GM23338 (cell line): ENCODE measurements at regions not wholly inside any gene's neighbourhood (a gene's known extent, or its start where the extent isn't known, plus 50 kb on each side); places are given as distances from the start of the nearest gene placed in this dataset.
"Not testable (repeated sequence)": the region's sequence is repeated elsewhere in the genome, so short reads cannot be mapped to it uniquely, and the experiment has no call there.

Source experiments
- ATAC-seq: fragments of 200-7000 bp; cut with Tn5 transposase; 3 replicates; pipeline ENCODE4 v1.9.1; 2020
- DNase-seq: peaks from one replicate; pipeline ENCODE4 v3.0.0-alpha.2; 2015; ENCODE audit warnings: low spot score
- H2AFZ ChIP-seq: fragments of 200-600 bp; sonication (generic); 2 replicates; pipeline ENCODE4 v1.8.0; 2016; ENCODE audit warnings: antibody characterized with exemption, mild to moderate bottlenecking, moderate library complexity
- H3F3A ChIP-seq: fragments of 200-600 bp; sonication (generic); replicated peaks from 2 replicates; pipeline ENCODE4 v1.8.0; 2017; ENCODE audit warnings: antibody characterized with exemption, mixed run types, low read depth
- H3K27ac ChIP-seq: fragments of 200-600 bp; sonication (generic); 2 replicates; pipeline ENCODE4 v1.6.1; 2016; ENCODE audit warnings: low read depth
- H3K27me3 ChIP-seq: fragments of 200-600 bp; sonication (generic); 2 replicates; pipeline ENCODE4 v1.8.0; 2016; ENCODE audit warnings: mild to moderate bottlenecking, mixed run types, moderate library complexity; ENCODE audit not compliant: insufficient read depth
- H3K36me3 ChIP-seq: fragments of 200-600 bp; sonication (generic); 2 replicates; pipeline ENCODE4 v1.8.0; 2016; ENCODE audit warnings: mild to moderate bottlenecking; ENCODE audit not compliant: insufficient read depth
- H3K4me1 ChIP-seq: fragments of 200-600 bp; sonication (generic); 2 replicates; pipeline ENCODE4 v1.8.0; 2016; ENCODE audit warnings: mild to moderate bottlenecking, moderate library complexity; ENCODE audit not compliant: insufficient read depth
- H3K4me2 ChIP-seq: fragments of 200-600 bp; sonication (generic); 2 replicates; pipeline ENCODE4 v1.7.1; 2017; ENCODE audit warnings: mixed run types
- H3K4me3 ChIP-seq: fragments of 200-600 bp; sonication (generic); 2 replicates; pipeline ENCODE4 v1.6.1; 2016; ENCODE audit warnings: mixed run types
- H3K79me2 ChIP-seq: fragments of 200-600 bp; sonication (generic); replicated peaks from 2 replicates; pipeline ENCODE4 v1.8.0; 2017; ENCODE audit warnings: mild to moderate bottlenecking; ENCODE audit not compliant: insufficient read depth
- H3K9me2 ChIP-seq: fragments of 200-600 bp; sonication (generic); 2 replicates; pipeline ENCODE4 v1.8.0; 2017; ENCODE audit not compliant: insufficient read depth
- H4K20me1 ChIP-seq: fragments of 200-600 bp; sonication (generic); replicated peaks from 2 replicates; pipeline ENCODE4 v1.8.0; 2017; ENCODE audit warnings: mild to moderate bottlenecking; ENCODE audit not compliant: insufficient read depth
- H3K27ac Mint-ChIP-seq: 2 replicates; pipeline ENCODE4 v1.8.0; 2020; ENCODE audit warnings: inconsistent platforms, mild to moderate bottlenecking, moderate library complexity, mixed read lengths
- H3K27me3 Mint-ChIP-seq: 3 replicates; pipeline ENCODE4 v1.8.0; 2022; ENCODE audit warnings: low read depth, mild to moderate bottlenecking, moderate library complexity, mixed read lengths, inconsistent platforms; ENCODE audit not compliant: insufficient read depth, poor library complexity
- H3K36me3 Mint-ChIP-seq: 3 replicates; pipeline ENCODE4 v1.8.0; 2021; ENCODE audit warnings: low read depth, mild to moderate bottlenecking, inconsistent platforms, moderate library complexity, mixed read lengths
- H3K4me1 Mint-ChIP-seq: 3 replicates; pipeline ENCODE4 v1.8.0; 2020; ENCODE audit warnings: mild to moderate bottlenecking, inconsistent platforms, mixed read lengths
- H3K4me3 Mint-ChIP-seq: 3 replicates; pipeline ENCODE4 v1.8.0; 2021; ENCODE audit warnings: moderate library complexity, mild to moderate bottlenecking, inconsistent platforms, mixed read lengths
- H3K9me3 Mint-ChIP-seq: 3 replicates; pipeline ENCODE4 v1.8.0; 2020; ENCODE audit warnings: moderate library complexity, mild to moderate bottlenecking, inconsistent platforms, mixed read lengths
- ZNF114 ChIP-seq: fragments of 250-450 bp; sonication (Bioruptor Pico); IDR thresholded peaks from 2 replicates; pipeline ENCODE4 v1.5.0; 2020; ENCODE audit warnings: mild to moderate bottlenecking, moderate library complexity
- TF ChIP-seq, protein P1 (sequence below): IDR thresholded peaks from 2 replicates; pipeline ENCODE4 v1.6.1; 2016; ENCODE audit warnings: antibody characterized with exemption

DNA sequence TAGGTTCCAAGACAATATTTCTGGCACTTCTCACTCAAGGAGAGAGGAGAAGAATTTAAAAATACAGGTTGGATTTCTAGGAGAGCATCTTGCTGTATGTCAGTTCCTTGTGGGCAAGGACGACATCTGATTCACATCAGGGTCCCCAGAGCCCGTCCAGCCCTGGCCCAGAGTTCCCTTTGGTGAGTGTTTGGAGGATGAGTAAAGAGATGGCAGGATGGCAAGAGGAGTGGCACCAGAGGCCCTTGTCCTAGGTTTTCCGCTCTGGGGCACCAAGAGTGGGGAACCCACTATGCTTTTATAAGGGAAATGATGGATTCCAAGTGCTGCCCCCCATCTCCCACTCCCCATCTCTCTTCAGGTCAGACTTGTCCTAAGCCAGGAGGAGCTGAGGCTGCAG, 181.8 kb downstream of the TBC1D2B start:
- Histone ChIP-seq H3K27ac (no peak overlapping the region), H3K4me1 (no peaks in the 10 kb centered on the region), H3K36me3 (no peaks in the 10 kb centered on the region), H3K9me2 (no peaks in the 10 kb centered on the region), H3K4me3 (no peak overlapping the region), H3K79me2 (no peaks in the 10 kb centered on the region), H3K4me2 (no peak overlapping the region), H4K20me1 (no peaks in the 10 kb centered on the region), H2AFZ (no peak overlapping the region), H3F3A (no peaks in the 10 kb centered on the region), H3K27me3 (no peaks in the 10 kb centered on the region)
- no peak for TF ChIP-seq ZNF114 (CRISPR knock-in tag)
- TF ChIP-seq, protein P1, sequence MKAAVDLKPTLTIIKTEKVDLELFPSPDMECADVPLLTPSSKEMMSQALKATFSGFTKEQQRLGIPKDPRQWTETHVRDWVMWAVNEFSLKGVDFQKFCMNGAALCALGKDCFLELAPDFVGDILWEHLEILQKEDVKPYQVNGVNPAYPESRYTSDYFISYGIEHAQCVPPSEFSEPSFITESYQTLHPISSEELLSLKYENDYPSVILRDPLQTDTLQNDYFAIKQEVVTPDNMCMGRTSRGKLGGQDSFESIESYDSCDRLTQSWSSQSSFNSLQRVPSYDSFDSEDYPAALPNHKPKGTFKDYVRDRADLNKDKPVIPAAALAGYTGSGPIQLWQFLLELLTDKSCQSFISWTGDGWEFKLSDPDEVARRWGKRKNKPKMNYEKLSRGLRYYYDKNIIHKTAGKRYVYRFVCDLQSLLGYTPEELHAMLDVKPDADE, result no peak
- H3K27ac Mint-ChIP-seq, result no peak overlapping the region
- no peak overlapping the region for H3K4me3 Mint-ChIP-seq
- H3K4me1 Mint-ChIP-seq, result no peaks in the 10 kb centered on the region
- no peaks in the 10 kb centered on the region for H3K9me3 Mint-ChIP-seq
- peaks cover 6% of the 10 kb centered on the region for H3K27me3 Mint-ChIP-seq
- DNase-seq, result no peak
- no peaks in the 10 kb centered on the region for H3K36me3 Mint-ChIP-seq
- no peak for ATAC-seq

DNA sequence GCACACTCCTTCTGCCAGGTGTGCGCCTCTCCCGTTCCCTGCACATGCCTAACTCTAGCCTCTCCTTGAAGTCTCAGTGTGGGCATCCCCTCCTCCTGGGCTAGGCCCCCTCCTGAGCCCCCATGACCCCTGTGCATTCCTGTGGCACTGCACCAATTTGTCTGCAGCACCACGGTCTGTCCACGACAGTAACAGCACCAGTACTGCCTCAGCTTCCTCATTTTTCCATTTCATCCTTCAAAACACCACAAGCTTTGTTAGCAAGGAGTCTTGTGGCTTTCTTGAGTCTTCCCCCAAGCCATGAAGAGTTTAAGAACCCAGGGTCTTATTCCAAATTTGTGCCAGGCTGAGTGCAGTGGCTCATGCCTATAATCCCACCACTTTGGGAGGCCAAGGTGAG, 182.4 kb downstream of the TBC1D2B start:
- H3K36me3 Mint-ChIP-seq, H3K4me3 ChIP-seq, H3K27ac Mint-ChIP-seq, H3K79me2 ChIP-seq, H3K4me1 Mint-ChIP-seq, H3K9me2 ChIP-seq, H3K27me3 Mint-ChIP-seq, DNase-seq, ATAC-seq, H3K4me1 ChIP-seq, H2AFZ ChIP-seq, H3K36me3 ChIP-seq, H3K4me3 Mint-ChIP-seq, H3K9me3 Mint-ChIP-seq, H3F3A ChIP-seq, H4K20me1 ChIP-seq, H3K27me3 ChIP-seq, H3K4me2 ChIP-seq, H3K27ac ChIP-seq: not testable (repeated sequence)

DNA sequence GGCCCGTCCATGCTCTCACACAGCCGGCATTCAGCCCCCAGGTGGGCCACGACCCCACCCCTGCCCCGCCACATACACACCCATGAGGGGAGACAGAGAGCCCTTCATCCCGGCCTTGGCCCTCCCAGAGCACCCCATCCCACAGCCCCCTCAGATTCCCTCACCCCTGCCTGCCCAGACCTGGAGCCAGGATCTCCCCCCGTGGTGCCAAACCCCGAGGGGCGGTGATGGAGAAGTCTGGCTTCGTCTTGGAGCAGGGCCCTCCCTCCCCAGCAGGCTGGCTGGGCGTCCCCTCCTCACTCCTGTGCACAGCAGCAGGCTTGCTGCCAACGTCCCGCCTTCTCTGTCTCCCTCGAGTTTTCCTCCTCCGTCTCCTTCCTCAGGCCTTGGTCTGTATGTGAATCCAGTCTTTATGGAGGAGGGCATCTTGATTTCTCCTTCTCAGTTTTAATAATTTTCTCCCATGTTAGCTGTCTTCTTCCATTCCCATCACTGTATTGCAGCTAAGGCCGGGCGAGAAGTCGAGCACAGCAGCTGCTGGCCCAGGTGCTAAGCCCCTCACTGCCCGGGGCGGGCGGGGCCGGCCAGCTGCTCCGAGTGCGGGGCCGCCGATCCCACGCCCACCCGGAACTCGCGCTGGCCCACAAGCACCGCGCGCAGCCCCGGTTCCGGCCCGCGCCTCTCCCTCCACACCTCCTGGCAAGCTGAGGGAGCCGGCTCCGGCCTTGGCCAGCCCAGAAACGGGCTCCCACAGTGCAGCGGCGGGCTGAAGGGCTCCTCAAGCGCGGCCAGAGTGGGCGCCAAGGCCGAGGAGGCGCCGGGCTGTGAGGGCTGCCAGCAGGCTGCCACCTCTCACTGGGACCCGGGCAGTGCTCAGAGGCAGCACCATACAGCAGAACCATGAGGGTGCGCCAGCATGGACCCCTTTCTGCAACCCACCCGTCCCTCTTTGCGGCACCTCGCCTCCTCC, 183.6 kb downstream of the TBC1D2B start:
- H3K9me3 Mint-ChIP-seq, H3K4me2 ChIP-seq, H3K4me3 Mint-ChIP-seq, H3K27me3 ChIP-seq, H4K20me1 ChIP-seq, H3K36me3 Mint-ChIP-seq, H3K4me1 ChIP-seq, H3K79me2 ChIP-seq, H3F3A ChIP-seq, H3K27ac Mint-ChIP-seq, ATAC-seq, H2AFZ ChIP-seq, H3K27me3 Mint-ChIP-seq, DNase-seq, H3K9me2 ChIP-seq, H3K36me3 ChIP-seq, H3K27ac ChIP-seq, H3K4me3 ChIP-seq, H3K4me1 Mint-ChIP-seq: not testable (repeated sequence)

DNA sequence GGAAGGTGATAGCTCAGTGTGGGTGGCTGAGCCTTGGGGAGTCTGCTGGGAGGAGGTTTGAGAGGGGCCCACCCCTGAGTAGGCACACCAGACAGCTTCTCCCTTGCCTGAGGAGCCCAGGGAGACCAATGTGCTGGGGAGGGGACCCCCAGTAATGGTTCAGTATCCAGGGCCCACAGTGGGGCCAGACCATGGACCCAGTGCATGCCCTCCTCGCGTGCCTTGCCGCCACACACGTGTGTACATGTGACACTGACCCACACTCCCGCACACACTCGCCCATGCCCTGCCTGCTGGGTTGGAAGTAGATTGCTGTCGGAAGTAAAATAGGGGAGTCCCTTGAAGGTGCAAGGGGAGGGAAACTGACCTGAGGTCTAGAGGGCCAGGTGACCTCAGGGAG, 184.3 kb downstream of the TBC1D2B start:
- H3K4me1 Mint-ChIP-seq, H3K9me3 Mint-ChIP-seq, H3K4me1 ChIP-seq, H3K27ac ChIP-seq, H3K36me3 ChIP-seq, DNase-seq, H3K27me3 Mint-ChIP-seq, H3F3A ChIP-seq, H3K79me2 ChIP-seq, H3K4me3 ChIP-seq, H2AFZ ChIP-seq, H3K4me2 ChIP-seq, H3K4me3 Mint-ChIP-seq, H4K20me1 ChIP-seq, H3K36me3 Mint-ChIP-seq, H3K27ac Mint-ChIP-seq, H3K27me3 ChIP-seq, H3K9me2 ChIP-seq, ATAC-seq: not testable (repeated sequence)
